ENCODE measurements at regions not wholly inside any gene's neighbourhood (a gene's known extent, or its start where the extent isn't known, plus 50 kb on each side); places are given as distances from the start of the nearest gene placed in this dataset.

DNA sequence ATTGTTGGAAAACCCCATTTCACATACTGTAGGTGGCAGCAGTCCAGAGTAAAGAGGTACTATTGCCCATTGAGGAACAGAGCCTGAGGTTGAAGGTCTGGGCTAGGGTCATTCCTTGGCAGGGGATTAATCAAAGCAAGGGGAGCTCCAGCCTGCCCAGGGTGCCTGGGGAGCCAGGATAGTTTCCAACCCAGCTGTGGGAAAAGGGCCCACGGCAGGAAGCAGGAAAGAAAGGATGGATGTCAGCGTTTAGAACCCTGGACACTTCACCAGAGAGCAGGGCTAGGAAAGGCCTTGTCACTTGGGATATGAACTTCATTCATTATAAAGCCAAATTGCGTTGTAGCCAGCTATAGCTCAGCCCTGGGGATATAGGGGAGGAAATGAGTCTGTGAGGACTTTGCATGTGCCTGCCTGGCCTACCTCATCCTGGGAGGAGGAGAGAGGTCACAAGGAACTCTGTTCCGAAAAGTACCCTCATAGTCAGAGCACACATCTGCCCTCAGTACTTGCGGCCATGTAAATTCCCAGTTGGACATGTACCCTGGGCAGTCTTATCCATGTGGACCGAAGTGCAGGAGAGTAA lies 140.2 kb upstream of the COPS8 start:
- TF ChIP-seq CEBPB (IDR thresholded peaks at IDR 0.05) (no peak), EP300 (IDR thresholded peaks at IDR 0.05; ENCODE audit: borderline replicate concordance) (no peak)

Measured in Ishikawa (cell line).